NCI-H187 (cell line): ENCODE measurements at regions not wholly inside any gene's neighbourhood (a gene's known extent, or its start where the extent isn't known, plus 50 kb on each side); places are given as distances from the start of the nearest gene placed in this dataset.

Experiments used
- DNase-seq, 2 experiments: peaks; one replicate each; lab custom pipeline; 2025; lab: John Stamatoyannopoulos, UW

- no peak for DNase-seq
Observed at GRCh38 chr4:127165971-127166370, 466.8 kb upstream of the INTU start.

DNA sequence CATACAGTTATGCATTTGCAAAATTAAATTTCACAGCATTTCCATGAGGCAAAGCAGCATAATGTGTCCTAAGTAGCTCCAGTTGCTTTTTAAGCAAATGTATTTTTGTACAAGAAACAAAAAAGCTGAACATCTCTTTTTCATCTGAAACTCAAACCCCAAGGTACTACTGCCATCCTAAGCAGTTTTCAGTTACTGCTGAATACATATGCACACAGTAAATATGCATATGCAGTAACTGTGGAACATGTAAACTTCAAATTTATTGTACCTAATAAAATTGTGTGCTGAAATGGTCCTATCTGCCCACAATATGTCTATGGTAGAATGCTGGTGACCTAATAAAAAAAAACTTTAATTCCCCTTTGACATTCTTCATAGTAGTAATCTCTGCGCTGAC, 458.6 kb upstream of the INTU start:
- no peak for DNase-seq

DNA sequence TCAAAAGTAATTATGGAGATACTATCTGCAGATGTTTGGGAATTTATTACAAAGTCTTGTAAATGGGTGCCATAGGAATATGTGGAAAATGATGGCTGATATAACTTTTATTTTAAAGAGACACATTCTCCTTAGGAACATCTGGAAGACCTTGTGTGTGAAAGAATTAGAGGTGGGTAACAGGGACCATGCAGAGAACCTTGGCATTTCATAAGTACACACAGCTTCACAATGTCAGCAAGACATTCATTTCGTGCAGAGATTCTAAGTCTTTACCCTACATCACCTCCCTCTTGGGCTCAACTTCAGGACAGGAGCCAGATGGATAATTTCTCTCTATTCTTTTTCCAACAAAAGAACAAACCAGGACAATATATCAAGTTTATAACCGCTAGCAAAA, 458.1 kb upstream of the INTU start:
- DNase-seq = no peak

- no peak for DNase-seq
Observed at GRCh38 chr4:127179256-127180087, 453.3 kb upstream of the INTU start.

DNA sequence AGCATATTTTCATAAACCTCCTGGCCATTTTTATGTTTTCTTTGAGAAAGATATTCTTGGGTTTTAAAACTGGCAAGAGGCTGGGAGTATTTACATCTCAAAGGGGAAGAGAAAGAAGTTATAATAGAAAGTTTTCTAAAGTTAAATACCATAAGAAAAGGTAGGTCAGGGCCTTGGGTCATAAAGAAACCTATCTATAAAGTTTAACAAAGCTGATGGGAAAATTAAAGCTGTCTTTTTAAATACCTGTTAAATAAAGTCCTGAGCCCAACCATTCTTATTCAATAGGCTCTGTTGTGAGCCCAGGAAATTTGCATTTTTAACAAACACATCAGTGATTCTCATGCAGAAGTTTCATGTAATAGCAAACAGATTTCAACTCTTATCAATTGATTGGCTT, 451.8 kb upstream of the INTU start:
- DNase-seq = no peak

- DNase-seq = no peak
Observed at GRCh38 chr4:127182687-127183086, 450.1 kb upstream of the INTU start.

DNA sequence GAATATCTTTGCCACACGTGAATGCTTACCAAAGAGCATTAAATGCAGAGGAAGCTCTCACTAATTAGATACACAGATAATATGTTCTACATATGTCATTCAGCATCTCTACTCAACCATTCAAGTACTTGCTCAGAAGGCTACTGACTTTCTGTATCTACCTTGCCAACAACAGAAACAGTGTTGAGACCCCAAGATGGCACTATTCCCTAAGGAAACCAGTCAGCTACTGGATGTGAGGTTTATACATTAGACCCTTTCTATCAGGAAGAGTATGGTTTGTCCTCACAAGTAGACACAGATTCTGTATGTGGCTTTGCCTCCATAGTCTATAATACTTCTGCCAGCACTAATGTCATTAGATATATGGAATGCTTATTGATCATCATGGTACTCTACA, 443.9 kb upstream of the INTU start:
- DNase-seq = no peak

- DNase-seq = no peak
Observed at GRCh38 chr4:127194281-127194680, 438.5 kb upstream of the INTU start.

DNA sequence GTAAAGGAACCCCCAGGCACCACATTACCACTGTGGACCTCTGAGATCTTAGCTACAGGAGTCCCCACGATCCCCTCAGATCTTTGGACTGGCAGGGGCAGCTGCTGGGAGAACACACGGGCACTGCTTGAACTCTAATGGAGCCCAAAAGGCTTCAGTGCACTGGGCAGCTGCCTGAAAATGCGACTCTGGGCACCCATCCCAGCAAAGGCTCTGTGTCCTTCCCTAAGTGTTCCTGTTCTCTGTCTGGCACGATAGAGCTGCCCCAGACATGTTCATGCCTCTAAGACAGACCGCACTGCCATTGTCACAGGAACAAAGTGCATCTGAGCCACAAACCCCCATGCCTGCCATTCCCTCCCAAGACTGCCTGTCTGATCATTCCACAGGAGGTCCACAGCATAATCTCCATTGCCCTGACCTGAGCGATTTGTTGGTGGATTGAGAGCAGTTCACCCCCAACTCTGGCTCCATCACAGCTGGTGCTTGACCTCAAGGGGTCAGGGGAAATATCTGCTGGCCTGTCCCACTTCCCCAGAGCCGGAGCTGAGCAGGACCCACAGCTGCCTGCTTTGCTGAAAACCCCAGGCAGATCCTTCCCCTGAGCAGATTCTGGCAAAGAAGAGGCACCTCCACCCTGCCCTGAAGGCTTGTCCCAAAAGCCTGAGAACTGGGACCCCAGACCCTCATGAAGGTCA, 436.0 kb upstream of the INTU start:
- DNase-seq = no peak

DNA sequence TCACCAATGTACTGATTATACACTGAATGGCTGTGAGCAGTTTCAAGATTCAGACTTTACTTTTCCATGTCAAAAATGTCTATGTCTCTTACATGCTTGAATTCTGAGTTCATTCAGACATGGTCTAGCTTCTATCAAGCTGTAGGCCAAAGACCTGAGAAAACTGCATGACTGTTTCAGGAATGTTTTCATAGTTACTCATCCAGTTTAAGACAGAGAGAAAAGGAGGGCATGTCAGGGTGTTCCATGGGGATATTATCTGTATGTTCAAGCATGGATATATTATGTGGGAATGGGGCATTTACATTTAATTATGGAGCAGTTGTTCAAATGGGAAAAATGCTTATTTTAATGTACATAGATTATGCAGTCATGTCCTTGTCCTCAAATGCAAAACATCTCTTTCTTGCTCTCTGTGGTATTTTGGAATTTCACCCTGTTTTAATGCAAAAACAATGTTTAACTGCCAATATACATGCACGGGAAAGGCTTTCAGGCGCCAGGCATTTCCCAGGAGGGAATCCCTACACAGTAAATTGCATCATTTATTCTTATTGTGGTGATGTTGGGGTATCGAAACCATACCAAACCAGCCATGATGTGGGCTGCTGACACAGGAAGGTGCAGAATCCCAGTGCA, 429.1 kb upstream of the INTU start:
- no peak for DNase-seq

- DNase-seq = no peak
Observed at GRCh38 chr4:127204322-127204721, 428.4 kb upstream of the INTU start.

DNA sequence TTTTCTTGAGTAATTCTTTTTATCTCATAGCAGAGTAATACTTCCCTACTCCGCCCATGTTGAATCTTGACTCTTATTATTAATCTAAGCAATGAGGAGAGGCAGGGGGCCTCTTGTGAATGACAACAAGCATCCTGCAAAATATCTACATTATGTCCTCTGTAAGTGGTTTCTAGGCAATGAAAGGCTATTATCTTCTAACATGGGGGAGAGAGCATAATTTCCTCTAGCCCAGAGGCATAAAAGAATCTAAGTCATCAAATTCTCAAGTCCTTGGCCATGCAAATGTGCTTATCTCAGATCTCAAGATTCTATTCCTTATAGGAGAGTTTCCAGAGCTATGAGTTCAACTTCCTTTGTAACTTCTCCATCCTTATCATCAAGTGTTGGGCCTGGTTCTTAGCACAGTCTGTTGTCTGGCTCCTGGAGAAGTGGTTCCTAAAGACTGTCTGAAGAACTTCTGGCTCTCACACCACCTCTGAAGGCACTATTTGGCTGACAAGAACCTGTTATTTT, 423.1 kb upstream of the INTU start:
- no peak for DNase-seq

DNA sequence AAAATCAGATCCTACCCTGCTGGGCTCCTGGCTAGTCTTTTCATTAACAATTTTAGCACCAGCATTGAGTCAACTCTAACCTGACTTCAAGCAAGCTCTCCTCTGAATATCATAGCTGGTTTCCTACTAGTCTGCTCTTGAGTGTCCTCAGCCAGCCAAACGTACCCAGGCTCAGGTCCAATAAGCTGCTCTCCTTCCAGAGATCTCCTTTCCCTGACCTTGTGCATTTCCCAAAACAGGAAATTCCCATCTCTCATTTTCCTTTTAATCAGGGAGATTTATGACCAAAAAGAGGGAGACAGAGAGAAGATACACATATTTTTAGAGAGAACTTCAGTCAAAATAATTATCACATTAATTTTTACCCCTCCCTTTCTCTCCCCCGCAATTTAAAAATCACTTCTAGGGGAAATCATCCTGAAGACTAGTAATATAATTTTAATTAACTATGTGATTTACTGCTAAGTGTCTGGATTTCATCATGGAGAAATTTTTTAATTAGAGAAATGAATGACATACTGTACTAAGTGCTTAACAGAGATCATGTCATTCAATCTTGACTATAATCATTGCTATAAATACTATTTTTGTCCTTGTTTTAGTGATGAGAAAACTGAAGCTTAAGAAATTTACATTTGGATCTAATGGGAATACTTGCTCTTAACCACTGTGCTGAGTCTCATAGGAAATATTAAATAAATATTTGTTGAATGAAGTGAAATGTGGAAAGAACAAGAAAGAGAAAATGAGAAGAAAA, 421.7 kb upstream of the INTU start:
- no peak for DNase-seq

DNA sequence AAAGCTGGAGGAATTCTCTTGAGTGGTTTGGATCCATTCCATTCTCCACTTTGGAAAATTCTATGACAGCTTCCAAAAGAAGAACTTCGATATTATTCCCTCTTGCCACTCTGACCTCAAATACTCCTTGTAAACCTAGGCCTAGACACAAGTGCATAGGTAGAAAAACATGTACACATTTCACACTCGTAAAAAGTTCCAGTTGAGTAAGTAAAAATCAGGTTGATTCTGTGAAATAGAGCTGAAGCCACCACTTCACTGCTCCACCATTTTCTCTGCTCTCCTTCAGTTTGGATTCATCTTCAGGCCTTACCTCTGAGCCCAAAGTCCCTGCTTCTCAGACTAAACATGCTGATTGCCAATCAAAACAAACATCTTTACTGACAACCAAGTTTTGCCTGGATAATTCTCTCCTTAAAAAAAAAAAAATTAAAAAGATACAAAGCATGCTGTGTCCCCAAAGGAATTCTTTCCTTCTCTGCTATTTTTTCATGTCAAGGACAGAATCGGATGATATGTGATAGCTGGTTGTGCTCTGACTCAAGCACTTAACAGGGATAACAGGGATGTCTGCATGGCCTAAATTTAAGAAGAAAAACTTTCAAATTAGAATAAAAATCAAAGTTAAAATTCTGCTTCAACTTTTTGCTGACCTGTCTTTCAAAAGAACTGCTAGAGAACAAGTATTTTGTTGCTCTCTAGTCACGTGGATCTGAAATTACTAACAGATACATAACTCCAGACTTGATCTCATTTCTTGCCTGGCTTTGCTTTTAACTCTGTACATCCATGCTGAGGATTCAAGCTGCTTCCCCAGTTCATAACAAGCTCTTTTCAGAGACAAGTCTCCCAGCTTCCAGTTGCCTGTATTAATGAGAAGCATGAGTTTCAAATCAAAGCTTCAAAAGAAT, 420.9 kb upstream of the INTU start:
- DNase-seq = no peak

DNA sequence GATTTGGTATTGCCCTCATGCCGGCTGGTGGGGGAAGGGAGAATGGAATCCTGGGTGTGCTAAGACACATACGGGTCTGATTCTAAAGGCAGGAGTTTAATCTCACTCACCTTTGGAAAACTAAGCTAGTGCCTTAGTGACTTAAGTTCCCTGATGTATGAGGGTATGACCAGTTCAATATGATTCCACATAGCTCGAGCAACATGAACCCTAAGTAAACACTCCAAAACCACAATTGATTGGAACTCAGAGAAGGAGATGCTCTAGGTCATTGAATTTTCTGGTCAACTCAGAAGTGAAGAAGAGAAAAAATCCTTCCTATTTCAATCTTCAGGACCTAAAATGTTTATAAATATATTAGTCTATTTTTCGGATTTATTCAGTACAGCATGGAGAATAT, 420.1 kb upstream of the INTU start:
- DNase-seq = no peak

- no peak for DNase-seq
Observed at GRCh38 chr4:127214016-127214415, 418.7 kb upstream of the INTU start.

- no peak for DNase-seq
Observed at GRCh38 chr4:127214931-127215330, 417.8 kb upstream of the INTU start.

GRCh38 chr4:127217586-127218229, 415.0 kb upstream of the INTU start:
- no peak for DNase-seq

- no peak for DNase-seq
Observed at GRCh38 chr4:127219232-127219631, 413.5 kb upstream of the INTU start.

DNA sequence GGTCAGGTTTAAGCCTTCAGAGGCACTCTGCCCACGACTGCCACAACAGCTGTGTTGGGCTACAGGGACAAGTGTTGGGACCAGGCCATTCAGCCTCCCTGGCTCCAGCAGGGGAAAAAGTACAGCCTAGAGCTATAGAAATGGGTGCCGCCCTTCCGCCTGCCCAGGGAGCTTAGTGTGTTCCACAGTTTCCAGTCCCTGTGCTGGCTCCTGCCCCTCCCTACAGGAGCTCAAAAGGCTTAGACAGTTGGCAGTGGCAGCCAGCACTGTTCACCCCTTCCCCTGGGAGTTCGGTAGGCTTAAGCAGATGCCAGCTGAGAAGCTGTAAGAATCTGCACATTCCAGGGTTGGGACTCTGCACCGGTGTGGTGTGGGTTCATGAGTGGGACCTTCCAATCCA, 408.2 kb upstream of the INTU start:
- DNase-seq = no peak
